ENCODE measurements at regions not wholly inside any gene's neighbourhood (a gene's known extent, or its start where the extent isn't known, plus 50 kb on each side); places are given as distances from the start of the nearest gene placed in this dataset.

DNA sequence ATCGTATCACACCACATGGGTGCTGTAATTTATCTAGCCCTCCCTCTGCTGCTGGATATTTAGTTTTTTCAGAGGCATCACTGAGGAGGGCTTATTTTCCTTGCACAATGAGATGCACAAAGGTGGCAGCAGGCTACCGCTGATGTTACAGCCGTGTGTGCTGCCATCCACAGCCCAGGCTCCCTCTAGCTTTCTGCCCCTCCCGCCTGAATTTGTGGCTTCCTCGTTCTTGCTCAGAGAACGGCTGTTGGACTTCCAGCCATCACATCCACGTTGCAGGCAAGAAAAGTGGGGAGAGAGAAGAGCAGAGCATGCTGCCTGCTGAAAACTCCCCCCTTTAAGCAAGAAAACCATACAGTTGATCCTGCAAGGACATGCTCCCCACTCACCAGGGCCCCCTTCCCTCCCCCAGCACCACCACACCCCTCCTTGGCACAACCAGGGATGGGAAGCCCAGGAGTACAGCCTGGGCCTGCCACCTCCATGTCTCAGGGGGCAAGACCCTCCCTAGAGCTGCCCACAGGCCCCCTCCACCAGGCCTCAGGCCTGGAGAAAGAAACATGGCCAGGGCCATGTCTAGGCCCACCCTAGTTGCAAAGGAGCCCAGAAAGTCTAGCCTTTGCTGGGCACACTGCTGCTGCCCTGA lies 102.6 kb downstream of the MRPL14 start:
- TF ChIP-seq, protein P1, sequence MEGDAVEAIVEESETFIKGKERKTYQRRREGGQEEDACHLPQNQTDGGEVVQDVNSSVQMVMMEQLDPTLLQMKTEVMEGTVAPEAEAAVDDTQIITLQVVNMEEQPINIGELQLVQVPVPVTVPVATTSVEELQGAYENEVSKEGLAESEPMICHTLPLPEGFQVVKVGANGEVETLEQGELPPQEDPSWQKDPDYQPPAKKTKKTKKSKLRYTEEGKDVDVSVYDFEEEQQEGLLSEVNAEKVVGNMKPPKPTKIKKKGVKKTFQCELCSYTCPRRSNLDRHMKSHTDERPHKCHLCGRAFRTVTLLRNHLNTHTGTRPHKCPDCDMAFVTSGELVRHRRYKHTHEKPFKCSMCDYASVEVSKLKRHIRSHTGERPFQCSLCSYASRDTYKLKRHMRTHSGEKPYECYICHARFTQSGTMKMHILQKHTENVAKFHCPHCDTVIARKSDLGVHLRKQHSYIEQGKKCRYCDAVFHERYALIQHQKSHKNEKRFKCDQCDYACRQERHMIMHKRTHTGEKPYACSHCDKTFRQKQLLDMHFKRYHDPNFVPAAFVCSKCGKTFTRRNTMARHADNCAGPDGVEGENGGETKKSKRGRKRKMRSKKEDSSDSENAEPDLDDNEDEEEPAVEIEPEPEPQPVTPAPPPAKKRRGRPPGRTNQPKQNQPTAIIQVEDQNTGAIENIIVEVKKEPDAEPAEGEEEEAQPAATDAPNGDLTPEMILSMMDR (IDR thresholded peaks at IDR 0.05): no peak
- TF ChIP-seq POLR2AphosphoS5 (IDR thresholded peaks at IDR 0.05; ENCODE audit: low read depth, low read length) (no peak), SIN3A (IDR thresholded peaks at IDR 0.05; ENCODE audit: borderline replicate concordance, insufficient read depth, low read depth, low read length) (no peak), TCF7L2 (IDR thresholded peaks at IDR 0.05; ENCODE audit: low read depth, low read length) (no peak)

Measured in Panc1 (cell line).